Peyer's patch (tissue), 4 donors: ENCODE measurements at regions not wholly inside any gene's neighbourhood (a gene's known extent, or its start where the extent isn't known, plus 50 kb on each side); places are given as distances from the start of the nearest gene placed in this dataset.

Experiments used
- CTCF ChIP-seq, 6 experiments: fragments of 450-650 bp in 4 of 6; fragments of 200-600 bp in 2 of 6; sonication (generic) in 1 of 6; IDR thresholded peaks; one replicate each; pipeline ENCODE4 v1.5.1; 2017 to 2019; ENCODE audit warnings: antibody characterized with exemption in 6 of 6, mild to moderate bottlenecking in 3 of 6, moderate library complexity in 1 of 6
- POLR2A ChIP-seq, 2 donors: fragments of 450-650 bp; IDR thresholded peaks; one replicate each; pipeline ENCODE4 v1.5.1; 2017; ENCODE audit warnings: antibody characterized with exemption in 2 of 2, mild to moderate bottlenecking in 2 of 2, moderate library complexity in 2 of 2

DNA sequence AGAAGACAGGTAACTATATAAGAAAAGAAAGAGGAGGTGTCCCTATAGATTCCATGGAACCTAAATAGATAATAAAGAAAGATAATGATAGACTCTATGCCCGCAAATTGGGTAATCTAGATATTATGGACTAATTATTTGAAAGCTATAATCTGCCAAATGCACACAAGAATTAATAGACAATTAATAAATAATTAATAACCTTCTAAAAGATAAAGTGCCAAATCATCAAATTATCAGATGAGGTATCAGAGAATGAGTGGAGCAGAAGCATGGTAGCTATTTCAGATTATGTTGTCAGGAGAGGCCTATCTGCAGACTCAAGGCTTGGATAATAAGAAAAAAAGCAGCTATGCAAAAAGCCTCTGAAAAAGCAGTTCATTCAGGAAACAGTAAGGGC is 1120.8 kb downstream of the PLA2G4A start:
- TF ChIP-seq CTCF (IDR thresholded peaks at IDR 0.05), result no peak
- TF ChIP-seq POLR2A (IDR thresholded peaks at IDR 0.05), result no peak
